NCI-H2107 treated with DMSO at 0.1 percent for 48 hours (cell line): ENCODE measurements at regions not wholly inside any gene's neighbourhood (a gene's known extent, or its start where the extent isn't known, plus 50 kb on each side); places are given as distances from the start of the nearest gene placed in this dataset.
"Not testable (repeated sequence)": the region's sequence is repeated elsewhere in the genome, so short reads cannot be mapped to it uniquely, and the experiment has no call there.

ENCODE experiments used
- DNase-seq: peaks from one replicate; lab custom pipeline; 2025; ENCODE audit not compliant: unreplicated experiment; lab: John Stamatoyannopoulos, UW

DNA sequence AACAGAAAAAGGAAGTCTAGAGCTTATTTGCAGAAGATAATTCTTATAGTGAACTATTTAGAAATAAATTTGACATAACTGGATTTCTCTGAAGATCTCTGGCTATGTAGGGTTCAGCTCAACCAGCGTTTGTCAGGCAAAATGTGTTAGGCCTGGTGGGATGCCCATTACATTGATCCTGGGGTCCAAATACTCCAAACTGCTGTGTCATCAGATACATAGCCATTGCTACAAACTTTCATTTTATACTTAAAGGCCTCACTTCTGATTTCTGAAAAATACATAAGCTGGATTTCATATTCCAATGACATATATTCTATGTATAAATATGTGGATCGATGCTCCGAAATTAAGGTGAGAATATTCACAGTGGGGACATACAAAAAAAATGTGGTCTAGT is 1958.9 kb upstream of the TENM3 start:
- no peak for DNase-seq

DNA sequence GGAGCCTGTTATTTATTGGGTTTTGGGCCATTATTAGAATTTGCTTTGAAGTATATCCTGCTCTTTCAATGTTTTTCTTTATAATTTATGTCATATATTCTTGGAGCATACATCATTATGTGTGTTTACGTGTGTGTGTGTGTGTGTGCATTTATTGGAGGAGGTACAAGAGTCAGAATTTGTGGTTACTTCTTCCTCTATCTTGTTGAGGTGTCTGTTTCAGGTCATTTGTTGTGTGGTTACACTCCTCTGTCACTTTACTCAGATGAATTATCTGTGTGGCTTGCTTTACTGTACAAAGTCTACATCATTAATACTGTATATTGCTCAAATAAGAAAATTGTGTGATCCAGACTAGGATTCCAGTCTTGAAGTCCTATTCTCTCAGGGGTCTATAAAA is 1957.4 kb upstream of the TENM3 start:
- no peak for DNase-seq

DNA sequence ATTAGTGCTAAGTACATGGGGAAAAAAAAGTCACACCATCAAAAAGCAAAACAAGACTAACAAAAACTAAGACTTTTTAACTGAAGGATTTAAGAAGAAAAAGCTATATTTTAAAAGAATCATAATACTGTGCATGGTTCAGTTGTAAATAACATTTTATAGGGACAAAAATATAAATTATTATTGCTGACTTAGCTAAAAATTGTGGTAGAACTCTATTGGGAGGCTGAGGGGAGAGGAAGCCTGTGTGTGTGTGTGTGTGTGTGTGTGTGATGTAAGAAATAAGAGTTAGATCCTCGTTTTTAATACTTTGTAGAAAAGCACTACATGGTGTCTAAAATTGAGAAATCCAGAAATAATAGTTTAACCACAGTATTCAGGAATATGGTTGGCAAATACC is 1950.9 kb upstream of the TENM3 start:
- no peak for DNase-seq

DNA sequence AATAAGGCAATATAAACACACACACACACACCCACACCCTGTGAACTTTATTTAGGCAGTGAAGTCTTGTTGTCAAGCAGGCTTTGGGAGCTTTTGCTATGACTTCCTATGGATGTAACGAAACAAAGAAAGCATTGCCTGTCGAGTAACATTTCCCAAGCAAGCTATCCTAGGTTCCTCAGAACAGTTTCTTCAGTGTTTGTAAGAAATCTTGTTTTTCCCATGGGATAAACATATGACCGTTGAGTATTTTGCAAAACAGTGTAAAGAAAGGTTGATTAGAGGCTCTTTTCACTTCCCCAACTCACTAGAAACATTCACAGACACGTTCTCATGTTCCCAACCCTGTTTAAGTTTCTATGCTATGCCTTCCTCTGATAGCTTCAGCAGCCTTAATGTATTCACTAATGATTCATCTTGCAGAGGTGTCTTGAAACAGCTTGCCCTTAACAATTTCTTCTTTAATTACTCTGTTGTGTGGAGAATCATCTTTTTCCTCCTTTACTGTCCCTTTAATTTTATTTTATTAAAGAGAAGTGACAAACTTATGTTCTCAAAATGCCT is 1947.1 kb upstream of the TENM3 start:
- no peak for DNase-seq

DNA sequence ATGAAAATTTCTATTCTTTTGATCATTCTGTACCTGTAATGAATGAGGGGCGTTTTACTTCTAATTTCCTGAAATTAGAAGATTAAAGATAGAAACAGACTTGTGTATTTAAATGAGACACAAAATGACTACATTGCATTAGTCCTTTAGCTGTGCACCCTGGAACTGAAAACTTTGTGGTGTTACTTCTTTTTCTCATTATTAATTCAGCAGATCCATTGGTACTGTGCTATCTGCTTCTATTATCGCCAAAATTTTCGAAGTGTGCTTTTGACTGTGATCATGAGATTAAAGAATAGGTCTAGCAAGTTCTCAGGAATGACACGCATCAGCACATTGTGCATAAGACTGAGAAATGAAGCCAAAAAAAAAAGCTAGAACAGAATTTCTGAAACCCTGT is 1938.9 kb upstream of the TENM3 start:
- no peak for DNase-seq

DNA sequence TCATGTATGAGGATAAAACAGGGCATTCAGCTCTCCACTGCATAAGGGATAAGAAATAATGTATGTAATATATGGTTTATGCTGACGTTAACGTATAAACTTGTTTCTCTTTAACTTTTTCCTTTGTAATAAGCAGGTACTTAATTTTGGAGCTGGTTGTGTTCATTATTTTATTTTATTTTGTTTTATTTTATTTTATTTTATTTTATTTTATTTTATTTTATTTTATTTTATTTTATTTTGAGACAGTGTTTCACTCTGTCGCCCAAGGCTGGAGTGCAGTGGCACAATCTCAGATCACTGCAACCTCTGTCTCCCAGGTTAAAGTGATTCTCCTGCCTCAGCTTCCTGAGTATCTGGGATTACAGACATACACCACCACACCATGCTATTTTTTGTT is 1932.6 kb upstream of the TENM3 start:
- DNase-seq = no peak

DNA sequence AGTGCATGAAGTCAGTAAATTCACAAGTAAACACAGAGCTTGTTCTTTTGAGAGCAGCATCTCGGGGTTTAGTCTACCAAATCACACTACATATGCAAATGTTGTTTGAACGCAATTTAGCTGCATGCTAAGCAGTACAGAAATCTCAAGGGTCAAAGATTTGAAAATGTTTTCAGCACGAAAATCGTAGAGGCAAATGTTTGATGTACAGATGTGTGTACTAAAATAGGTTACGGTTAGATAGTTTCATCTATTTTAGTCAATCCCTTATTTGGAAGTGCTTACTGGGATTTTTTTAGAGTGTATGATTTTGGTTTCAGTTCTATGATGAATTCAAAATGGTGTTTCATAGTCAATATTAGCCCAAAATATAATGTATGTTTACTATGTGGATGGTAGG is 1928.2 kb upstream of the TENM3 start:
- DNase-seq = no peak

DNA sequence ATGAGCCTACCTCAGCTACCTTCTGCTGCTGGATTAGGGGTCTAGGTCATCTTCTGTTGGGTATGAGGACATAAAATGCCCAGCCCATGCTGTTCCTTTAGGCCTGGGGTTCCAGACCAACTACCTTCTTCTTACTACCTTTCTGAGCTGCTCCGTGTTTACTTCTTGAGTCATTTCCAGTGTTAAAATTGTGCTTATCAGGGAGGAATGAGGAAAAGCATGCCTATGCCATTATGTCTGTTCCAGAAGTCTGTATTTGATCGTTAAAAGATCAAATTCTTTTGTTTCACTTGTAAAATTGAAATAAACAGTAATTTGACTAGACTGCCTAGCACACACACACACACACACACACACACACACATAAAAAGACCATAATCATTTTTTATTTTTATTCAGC is 1912.7 kb upstream of the TENM3 start:
- no peak for DNase-seq

DNA sequence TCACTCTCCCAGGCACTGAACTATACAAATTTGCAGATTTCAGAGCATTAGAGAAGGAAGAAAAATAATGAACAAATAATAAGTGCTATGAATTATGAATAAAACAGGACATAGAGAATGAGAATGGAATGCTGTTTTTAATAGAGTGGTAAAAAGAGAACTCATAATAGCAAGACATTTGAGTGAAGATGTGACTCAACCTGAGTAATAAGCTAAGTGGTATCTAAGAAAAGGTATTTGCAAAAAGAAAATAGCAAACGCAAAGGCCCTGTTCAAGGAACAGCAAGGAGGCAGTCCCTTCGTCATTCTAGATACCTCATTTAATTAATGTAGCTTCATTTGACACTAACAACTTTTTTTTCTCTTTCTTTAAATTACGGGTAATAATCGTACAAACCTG is 1910.0 kb upstream of the TENM3 start:
- DNase-seq = no peak

DNA sequence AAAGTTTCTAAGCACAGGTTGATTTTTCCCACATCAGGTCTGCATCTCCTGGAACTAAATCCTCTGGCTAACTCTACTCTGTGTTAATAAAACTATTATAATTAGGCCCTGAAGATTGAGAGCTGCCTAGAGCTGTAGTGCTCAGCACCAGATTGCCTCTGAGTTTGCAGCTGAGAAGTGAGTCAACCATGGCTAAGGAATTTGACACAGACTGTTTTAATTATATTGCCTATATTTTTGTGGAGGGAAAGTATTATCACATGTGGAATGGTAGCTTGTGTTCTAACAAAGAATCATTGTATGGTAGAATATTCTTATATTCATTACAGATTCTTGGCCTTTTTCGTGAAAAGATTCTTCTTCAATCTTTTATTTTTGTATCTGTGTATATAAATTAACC is 1907.6 kb upstream of the TENM3 start:
- no peak for DNase-seq

DNA sequence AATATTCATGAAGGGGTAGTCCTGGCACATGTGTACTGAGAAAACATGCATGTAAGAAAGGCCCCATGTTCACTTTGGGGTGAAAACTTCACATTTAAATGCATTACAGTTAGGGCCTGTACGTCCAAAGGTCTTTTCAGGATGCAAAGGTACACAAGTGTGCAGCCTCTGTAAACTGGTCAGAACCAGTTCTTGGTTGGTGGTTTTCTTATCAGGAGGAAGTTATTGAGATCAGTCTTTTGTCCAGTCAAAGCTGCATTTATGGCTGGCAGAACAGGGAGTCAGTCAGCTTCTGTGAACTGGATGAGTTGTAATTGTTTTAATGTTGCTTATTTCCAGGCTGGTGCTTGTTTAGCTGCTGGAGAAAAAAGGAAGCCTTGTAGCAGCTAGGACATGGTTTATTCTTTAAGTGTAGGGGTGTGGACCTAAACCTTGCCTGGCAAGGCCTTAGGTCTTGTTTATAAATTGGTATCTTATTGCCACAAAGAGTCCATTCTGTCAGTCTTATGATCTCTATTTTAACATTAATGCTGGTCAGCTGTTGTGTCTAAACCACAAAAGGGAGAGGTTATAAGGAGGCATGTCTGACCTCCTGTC is 1906.6 kb upstream of the TENM3 start:
- DNase-seq = no peak

DNA sequence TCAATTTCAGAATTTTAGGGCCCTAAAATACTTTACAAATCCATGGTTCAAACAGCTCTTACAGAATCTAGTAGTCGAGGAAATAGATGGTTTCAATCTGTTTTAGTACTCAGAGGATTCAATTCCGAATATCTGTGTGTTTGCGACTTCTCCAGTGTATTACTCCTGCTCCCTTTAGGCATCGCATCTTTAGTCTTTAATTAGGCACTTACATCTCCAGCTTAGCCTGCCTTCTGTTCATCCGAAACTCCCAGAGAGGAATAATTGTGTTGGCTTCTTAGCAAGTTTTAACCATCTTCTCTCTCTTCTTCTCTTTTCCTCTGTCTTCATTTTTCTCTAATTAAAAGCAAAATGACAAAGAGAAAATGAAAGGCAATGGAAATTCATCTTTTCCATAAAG is 1901.3 kb upstream of the TENM3 start:
- DNase-seq = no peak

DNA sequence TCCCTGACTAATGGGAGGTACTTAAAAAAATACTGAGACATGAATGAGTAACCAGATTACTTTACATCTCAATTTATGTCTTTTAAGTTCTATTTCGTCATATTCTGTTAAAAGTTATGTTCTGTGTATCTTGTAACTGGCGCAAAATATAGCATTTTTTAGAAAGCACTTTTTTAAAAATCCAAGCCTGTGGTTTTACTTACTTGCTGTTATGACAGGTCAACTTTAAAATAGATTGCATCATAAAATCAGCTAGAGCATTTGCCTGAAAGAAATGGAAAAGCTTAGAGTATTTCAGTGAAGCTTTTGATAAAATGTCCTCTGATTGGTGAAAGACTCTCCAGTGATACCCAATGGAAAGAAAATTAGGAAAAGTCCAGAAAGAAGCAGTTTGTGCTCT is 1892.3 kb upstream of the TENM3 start:
- no peak for DNase-seq

DNA sequence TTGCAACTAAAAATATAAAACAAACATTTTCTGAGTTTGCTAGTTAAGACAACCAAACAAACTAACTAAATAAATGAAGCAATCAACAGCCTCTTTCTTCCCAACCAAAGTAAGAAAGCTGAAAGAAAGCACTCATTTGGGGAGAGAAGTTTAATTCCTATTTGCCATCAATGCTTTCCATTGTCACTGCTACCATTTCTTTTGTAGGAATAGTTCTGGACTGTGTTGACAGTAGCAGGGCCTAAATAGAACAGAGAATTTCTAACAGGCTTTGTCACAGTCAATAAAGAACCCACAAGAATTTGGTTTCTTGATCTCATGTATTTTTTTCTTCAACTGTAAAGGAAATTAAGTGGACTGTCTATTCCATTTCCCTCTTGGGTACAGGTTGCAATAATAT is 1886.4 kb upstream of the TENM3 start:
- no peak for DNase-seq

DNA sequence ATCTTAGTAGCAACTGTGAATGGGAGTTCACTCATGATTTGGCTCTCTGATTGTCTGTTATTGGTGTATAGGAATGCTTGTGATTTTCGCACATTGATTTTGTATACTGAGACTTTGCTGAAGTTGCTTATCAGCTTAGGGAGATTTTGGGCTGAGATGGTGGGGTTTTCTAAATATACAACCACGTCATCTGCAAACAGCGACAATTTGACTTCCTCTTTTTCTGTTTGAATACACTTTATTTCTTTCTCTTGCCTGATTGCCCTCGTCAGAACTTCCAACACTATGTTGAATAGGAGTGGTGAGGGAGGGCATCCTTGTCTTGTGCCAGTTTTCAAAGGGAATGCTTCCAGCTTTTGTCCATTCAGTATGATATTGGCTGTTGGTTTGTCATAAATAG is 1883.1 kb upstream of the TENM3 start:
- DNase-seq = not testable (repeated sequence)

DNA sequence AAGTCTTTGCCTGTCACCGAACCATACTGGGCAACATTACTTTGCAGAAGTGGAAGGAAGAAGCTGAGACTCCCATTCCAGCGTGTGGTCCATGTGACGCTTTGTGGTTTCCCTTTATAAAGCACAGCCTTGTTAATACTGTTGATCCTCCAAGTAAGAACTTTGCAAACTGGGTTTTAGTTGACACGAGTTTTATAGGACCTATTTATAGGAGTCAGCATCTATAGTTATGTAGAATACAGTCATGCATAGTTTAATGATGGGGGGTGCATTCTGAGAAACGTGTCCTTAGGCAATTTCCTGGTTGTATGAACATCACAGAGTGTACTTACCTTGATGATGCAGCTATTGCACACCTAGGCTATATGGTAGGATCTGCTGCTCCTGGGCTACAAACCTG is 1879.4 kb upstream of the TENM3 start:
- DNase-seq = no peak

DNA sequence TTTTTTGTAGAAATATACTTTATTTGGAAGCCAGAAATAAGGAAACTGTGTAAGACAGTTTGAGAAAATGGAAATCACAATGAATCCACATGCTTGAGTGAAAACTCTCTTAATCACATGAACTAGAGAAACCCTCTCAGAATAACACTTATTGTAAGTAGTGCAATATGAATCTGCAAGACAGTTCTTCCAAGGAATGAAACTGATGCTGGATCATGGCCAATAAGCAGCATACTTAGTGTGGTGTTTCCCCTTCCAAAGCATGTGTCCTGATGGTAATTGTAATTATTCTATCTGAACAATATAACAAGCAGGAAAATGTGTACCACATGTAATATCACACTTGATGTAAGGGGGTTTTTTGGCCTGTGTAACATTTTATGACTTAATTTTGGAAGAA is 1870.5 kb upstream of the TENM3 start:
- DNase-seq = no peak

DNA sequence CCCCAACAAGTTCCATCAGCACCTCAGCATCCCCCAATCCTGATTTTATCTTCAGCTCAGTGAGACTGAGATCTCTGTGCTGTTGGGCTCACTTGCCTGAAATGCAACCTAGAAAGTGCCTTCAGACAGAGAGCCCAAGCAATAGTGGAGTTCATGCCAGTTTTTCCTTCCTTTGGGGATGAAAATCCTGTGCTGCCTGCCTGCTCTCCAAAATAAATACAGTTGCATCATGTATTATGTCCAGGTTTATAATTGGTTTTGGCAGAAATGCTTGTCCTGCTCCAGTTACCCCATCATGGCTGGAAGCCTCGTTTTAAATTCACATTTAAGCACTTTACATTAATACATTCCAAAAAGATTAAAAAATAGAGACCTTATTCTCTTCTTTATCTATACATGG is 1865.5 kb upstream of the TENM3 start:
- no peak for DNase-seq

DNA sequence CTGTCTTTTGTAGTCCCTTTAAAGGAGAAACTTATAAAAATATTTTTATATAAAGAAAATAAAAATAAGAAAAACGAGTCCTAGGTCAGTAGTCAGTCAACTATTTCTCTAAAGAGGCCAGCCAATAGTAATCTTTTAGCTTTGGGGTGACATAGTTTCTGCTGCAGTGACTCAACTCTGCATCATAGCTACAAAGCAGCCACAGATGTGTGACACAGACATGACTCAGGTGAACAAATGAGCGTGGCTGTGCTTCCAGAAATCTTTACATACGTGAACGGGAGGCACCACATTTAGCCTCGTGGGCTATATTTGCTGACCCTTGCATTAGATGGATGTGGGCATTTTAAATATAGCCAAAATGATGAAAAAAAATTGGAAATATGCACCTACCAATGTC is 1862.5 kb upstream of the TENM3 start:
- no peak for DNase-seq

DNA sequence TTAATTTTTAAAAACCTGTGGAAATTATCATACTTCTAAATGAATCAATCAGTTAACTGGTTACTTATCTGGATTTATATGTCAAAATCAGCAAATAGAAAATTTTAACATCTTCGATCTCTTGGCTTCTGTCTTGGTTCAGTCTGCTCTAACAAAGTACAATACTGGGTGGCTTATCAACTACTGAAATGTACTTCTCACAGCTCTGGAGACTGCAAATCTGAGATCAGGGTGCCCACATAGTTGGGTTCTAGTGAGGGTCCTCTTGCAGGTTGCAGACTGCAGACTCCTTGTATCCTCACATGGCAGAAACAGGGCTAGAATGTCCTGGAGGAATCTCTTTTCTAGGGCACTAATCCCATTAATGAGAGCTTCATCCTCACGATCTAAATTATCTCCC is 1851.6 kb upstream of the TENM3 start:
- DNase-seq = no peak

DNA sequence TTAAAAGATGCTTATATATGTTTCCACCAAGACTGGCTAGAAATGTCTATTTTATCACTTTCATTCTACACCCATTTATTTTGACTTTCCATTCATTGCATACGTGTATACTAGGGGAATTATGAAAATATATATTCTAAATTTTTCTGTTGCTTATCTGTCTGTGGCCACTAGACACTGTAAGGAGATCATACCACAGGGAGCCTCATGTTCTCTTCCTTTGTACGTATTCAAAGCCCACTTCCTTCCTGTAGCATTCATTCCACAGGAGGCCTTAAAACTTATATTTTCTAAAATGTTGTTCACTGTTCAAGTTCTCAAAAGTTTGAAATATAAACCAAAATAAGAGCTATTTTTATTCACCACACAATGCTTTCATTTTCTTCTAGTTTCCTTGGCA is 1848.9 kb upstream of the TENM3 start:
- no peak for DNase-seq

DNA sequence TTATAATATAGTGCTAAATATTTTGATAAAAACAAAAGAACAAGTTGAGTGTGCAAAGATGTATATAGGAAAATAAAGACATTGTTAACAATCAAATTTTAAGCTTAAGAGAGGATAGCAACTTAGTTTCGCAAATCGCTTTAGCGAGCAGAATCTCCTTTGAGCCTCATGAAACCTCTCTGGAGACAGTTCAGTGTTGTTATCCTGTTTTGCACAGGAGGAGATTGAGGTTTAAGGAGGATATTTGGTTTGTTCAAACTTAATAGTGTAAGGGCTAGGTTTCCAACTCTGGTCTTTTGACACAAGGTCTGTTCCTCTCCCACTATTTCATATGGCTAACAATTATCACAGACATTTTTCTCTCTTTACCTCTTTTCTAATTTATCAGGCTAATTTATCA is 1848.5 kb upstream of the TENM3 start:
- no peak for DNase-seq

DNA sequence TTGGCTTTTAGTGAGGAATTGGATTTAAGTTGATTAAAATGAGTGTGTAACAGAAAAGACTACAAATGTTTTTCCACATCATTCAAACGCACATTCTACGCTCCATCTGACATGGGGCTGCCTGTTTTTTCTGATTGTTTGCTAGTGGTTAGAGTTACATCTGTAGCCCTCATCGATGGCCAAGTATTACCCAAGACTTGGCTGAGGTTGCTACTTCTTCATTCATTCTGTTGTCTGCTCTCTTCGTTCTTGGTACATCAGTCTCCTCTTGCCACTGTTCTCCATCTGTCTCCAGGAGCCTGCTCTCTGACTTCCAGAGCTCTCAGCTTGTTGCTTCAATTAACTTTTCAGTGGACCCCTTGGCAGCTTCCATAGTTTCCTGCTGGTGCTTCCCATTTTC is 1844.6 kb upstream of the TENM3 start:
- DNase-seq = no peak
